Loucy (cell line): ENCODE measurements at regions not wholly inside any gene's neighbourhood (a gene's known extent, or its start where the extent isn't known, plus 50 kb on each side); places are given as distances from the start of the nearest gene placed in this dataset.

Experiments
- H2AFZ ChIP-seq: fragments of 200-600 bp; sonication (generic); 2 replicates; pipeline ENCODE4 v1.6.0; 2016; ENCODE audit warnings: antibody characterized with exemption, mild to moderate bottlenecking, low read length, moderate library complexity
- H3F3A ChIP-seq: fragments of 200-600 bp; 2 replicates; pipeline ENCODE4 v1.6.0; 2016; ENCODE audit warnings: antibody characterized with exemption, low read depth, mild to moderate bottlenecking
- H3K27me3 ChIP-seq: fragments of 200-600 bp; sonication (generic); 2 replicates; pipeline ENCODE4 v1.6.1; 2014; ENCODE audit warnings: low read length, mild to moderate bottlenecking; ENCODE audit not compliant: insufficient read depth, poor library complexity, severe bottlenecking
- H3K36me3 ChIP-seq: fragments of 200-600 bp; sonication (generic); 2 replicates; pipeline ENCODE4 v1.6.1; 2016; ENCODE audit warnings: low read length; ENCODE audit not compliant: insufficient read depth
- H3K4me1 ChIP-seq: fragments of 200-600 bp; sonication (generic); 2 replicates; pipeline ENCODE4 v1.5.1; 2014; ENCODE audit warnings: low read length, mild to moderate bottlenecking; ENCODE audit not compliant: insufficient read depth, poor library complexity, severe bottlenecking
- H3K4me2 ChIP-seq: fragments of 200-600 bp; sonication (generic); 2 replicates; pipeline ENCODE4 v1.6.0; 2014; ENCODE audit warnings: antibody characterized with exemption, low read length, low read depth, mild to moderate bottlenecking; ENCODE audit not compliant: poor library complexity, severe bottlenecking
- H3K4me3 ChIP-seq: fragments of 200-600 bp; sonication (generic); 2 replicates; pipeline ENCODE4 v1.5.1; 2014; ENCODE audit warnings: low read length, mild to moderate bottlenecking, mixed read lengths; ENCODE audit not compliant: poor library complexity, severe bottlenecking
- H3K79me2 ChIP-seq: fragments of 200-600 bp; sonication (generic); 2 replicates; pipeline ENCODE4 v1.6.1; 2014; ENCODE audit warnings: low read length; ENCODE audit not compliant: insufficient read depth
- H3K9ac ChIP-seq: fragments of 200-600 bp; sonication (generic); 2 replicates; pipeline ENCODE4 v1.6.0; 2014; ENCODE audit warnings: mild to moderate bottlenecking, low read depth, low read length, moderate library complexity; ENCODE audit not compliant: poor library complexity, severe bottlenecking
- H3K9me2 ChIP-seq: fragments of 200-600 bp; sonication (generic); replicated peaks from 2 replicates; pipeline ENCODE4 v1.6.1; 2016; ENCODE audit warnings: low read depth, low read length, mixed read lengths
- H3K9me3 ChIP-seq: fragments of 200-600 bp; sonication (generic); 2 replicates; pipeline ENCODE4 v1.6.1; 2014; ENCODE audit warnings: mild to moderate bottlenecking, antibody characterized with exemption, low read length, low read depth; ENCODE audit not compliant: insufficient read depth
- H4K20me1 ChIP-seq: fragments of 200-600 bp; sonication (generic); 2 replicates; pipeline ENCODE4 v1.6.0; 2014; ENCODE audit warnings: antibody characterized with exemption, low read length, mild to moderate bottlenecking; ENCODE audit not compliant: insufficient read depth, poor library complexity, severe bottlenecking
- CTCF ChIP-seq: fragments of 200-600 bp; sonication (generic); conservative IDR thresholded peaks from 2 replicates; pipeline ENCODE4 v1.5.1; 2014; ENCODE audit warnings: mild to moderate bottlenecking, antibody characterized with exemption, low read length
- EZH2phosphoT487 ChIP-seq: fragments of 200-600 bp; IDR thresholded peaks from 2 replicates; pipeline ENCODE4 v1.6.1; 2018; ENCODE audit warnings: antibody characterized with exemption, mild to moderate bottlenecking, moderate library complexity, borderline replicate concordance

DNA sequence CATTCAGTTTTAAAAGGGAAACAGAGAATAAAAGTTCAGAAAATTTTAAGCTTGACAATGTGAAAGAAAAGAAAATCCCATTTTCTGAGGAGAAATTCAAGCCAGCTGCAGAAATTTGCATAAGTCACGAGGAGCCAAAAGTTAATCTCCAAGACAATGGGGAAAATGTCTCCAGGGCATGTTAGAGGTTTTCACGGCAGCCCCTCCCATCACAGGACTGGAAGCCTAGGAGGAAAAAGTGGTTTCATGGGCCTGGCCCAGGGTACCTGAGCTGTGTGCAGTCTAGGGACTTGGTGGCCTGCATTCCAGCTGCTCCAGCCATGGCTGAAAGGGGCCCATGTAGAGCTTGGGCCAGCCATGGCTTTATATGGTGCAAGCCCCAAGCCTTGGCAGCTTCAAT, 59.6 kb upstream of the NXPH1 start:
- TF ChIP-seq EZH2phosphoT487 (no peak), CTCF (no peak)
- H3K4me3 ChIP-seq: no peak overlapping the region
- H3K27me3 ChIP-seq: no peaks in the 10 kb centered on the region
- no peaks in the 10 kb centered on the region for H4K20me1 ChIP-seq
- no peaks in the 10 kb centered on the region for H3K36me3 ChIP-seq
- H3K4me2 ChIP-seq: no peak overlapping the region
- no peak overlapping the region for H3K9ac ChIP-seq
- no peaks in the 10 kb centered on the region for H3K4me1 ChIP-seq
- no peaks in the 10 kb centered on the region for H3K9me3 ChIP-seq
- H3K79me2 ChIP-seq: no peaks in the 10 kb centered on the region
- H3K9me2 ChIP-seq: no peaks in the 10 kb centered on the region
- no peaks in the 10 kb centered on the region for H3F3A ChIP-seq
- no peak overlapping the region for H2AFZ ChIP-seq

DNA sequence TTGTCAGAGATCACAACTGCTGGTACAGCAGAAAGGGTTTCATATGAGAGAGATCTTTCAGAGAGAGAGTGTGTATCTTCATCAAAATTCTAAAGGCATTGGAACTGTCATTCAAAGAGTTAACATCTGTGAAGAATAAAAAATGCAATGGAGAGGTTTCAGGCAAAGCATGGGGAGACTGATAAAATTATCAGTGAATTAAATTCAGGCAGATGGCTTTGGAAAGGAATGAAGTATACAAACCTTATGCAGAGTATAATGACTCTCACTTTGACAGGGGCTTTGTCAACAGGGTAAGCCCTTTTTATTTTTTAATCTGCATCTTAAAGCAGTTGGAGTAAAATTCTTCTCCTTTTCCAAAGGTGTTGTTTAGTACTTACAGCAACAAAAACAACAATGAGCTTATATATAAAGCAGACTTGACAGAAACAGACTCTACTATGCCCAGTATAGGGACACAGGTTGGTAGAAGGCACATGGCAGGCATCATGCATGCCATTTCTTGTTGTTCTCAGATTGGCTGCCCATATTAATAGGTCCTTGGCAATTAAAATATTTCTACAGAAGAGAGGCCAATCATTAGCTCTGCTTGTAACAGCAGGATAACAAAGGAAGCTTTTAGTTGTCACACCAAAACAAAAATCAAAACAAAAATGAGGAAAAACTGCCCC, 54.9 kb upstream of the NXPH1 start:
- H3K27me3 ChIP-seq: no peaks in the 10 kb centered on the region
- H3K79me2 ChIP-seq: no peaks in the 10 kb centered on the region
- no peaks in the 10 kb centered on the region for H4K20me1 ChIP-seq
- no peak overlapping the region for H2AFZ ChIP-seq
- no peaks in the 10 kb centered on the region for H3K4me1 ChIP-seq
- no peaks in the 10 kb centered on the region for H3F3A ChIP-seq
- no peak overlapping the region for H3K4me2 ChIP-seq
- no peaks in the 10 kb centered on the region for H3K9me2 ChIP-seq
- H3K4me3 ChIP-seq: no peak overlapping the region
- H3K36me3 ChIP-seq: no peaks in the 10 kb centered on the region
- H3K9ac ChIP-seq: no peak overlapping the region
- no peaks in the 10 kb centered on the region for H3K9me3 ChIP-seq
- TF ChIP-seq CTCF: no peak
- no peak for TF ChIP-seq EZH2phosphoT487

DNA sequence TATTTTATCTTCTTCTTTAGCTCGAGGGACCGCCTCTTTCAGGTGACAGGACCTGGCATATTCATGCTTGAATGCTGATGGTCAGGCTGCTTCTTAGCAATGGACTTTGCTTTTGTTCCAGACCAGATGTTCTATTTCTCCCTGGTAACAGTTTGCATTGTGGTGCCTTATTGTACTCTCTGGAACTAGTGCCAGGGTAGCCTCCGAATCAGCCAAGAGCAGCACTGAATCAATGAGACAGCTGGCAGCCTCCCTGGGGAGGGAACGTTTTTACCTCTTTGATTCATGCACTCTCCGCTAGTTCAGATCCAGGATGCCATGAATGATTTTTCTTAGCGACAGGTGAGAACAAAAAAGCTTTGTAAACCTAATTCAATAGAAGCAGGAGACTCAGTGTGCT, 54.1 kb upstream of the NXPH1 start:
- Histone ChIP-seq H3K4me1 (no peaks in the 10 kb centered on the region), H3K9ac (no peak overlapping the region), H3F3A (no peaks in the 10 kb centered on the region), H2AFZ (no peak overlapping the region), H3K27me3 (no peaks in the 10 kb centered on the region), H3K79me2 (no peaks in the 10 kb centered on the region), H3K36me3 (no peaks in the 10 kb centered on the region), H3K9me3 (no peaks in the 10 kb centered on the region), H3K4me3 (no peak overlapping the region), H4K20me1 (no peaks in the 10 kb centered on the region), H3K9me2 (no peaks in the 10 kb centered on the region), H3K4me2 (no peak overlapping the region)
- TF ChIP-seq CTCF (no peak), EZH2phosphoT487 (no peak)
